AG04449 (cell line): ENCODE measurements at regions not wholly inside any gene's neighbourhood (a gene's known extent, or its start where the extent isn't known, plus 50 kb on each side); places are given as distances from the start of the nearest gene placed in this dataset.

Experiments
- CTCF ChIA-PET: fragments of 350-600 bp; formaldehyde crosslinking; extraction: SDS; loops from one replicate; lab custom pipeline; 2021; ENCODE audit warnings: antibody characterized with exemption; lab: Yijun Ruan, JAX
- POLR2A ChIA-PET: fragments of 400-600, 350-600 bp; formaldehyde crosslinking; extraction: SDS; loops from one replicate; lab custom pipeline; 2020; ENCODE audit warnings: antibody characterized with exemption, inconsistent platforms; lab: Yijun Ruan, JAX
- DNase-seq: peaks from one replicate; pipeline ENCODE4 v3.0.0-alpha.2; 2010; ENCODE audit warnings: low read depth, low spot score
- H3K4me3 ChIP-seq: 2 replicates; pipeline ENCODE4 v1.5.1; 2011; ENCODE audit warnings: low read depth, mild to moderate bottlenecking, control low read depth, low read length
- CTCF ChIP-seq: IDR thresholded peaks from one replicate; pipeline ENCODE4 v1.5.1; 2011; ENCODE audit warnings: mild to moderate bottlenecking, moderate library complexity, low read length, control low read depth, inconsistent platforms; ENCODE audit not compliant: insufficient read depth; ENCODE audit errors: missing control alignments

DNA sequence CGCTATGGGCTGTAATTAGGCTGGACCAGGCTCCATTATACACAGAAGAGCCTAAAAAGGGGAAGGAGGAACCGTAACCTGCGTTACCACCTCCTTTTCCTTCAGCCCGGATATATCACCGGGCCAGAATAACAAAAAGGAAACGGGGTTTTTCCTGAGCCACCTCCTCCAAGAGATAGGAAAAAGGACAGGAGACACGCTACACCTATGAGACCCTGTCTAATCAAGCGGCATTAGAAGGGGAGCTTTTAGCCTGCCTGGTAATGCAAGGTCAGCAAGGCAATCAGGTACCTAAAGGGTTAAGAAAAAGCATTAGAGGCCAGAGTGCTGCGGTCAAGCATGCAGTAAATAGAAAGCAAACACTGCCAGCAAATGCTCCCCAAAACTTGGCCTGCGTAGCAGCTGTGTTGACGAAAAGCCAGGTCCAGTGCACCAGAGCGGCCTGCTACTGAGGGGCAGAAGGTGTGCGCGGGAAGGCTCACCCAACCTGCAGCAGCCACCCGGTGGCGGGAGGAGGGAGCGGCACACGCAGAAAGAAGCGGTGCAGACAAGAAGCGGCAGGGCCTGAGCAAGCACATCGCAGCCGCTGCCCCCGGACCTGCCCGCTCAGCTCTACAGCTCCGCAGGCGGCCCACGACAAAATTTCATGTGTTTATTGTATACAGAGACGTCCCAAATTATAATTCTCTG lies 1466.1 kb downstream of the UQCRFS1 start:
- TF ChIP-seq CTCF, result no peak
- ChIA-PET POLR2A (no interaction called here), CTCF (no interaction called here)
- H3K4me3 ChIP-seq, result no peak overlapping the region
- no peak for DNase-seq

DNA sequence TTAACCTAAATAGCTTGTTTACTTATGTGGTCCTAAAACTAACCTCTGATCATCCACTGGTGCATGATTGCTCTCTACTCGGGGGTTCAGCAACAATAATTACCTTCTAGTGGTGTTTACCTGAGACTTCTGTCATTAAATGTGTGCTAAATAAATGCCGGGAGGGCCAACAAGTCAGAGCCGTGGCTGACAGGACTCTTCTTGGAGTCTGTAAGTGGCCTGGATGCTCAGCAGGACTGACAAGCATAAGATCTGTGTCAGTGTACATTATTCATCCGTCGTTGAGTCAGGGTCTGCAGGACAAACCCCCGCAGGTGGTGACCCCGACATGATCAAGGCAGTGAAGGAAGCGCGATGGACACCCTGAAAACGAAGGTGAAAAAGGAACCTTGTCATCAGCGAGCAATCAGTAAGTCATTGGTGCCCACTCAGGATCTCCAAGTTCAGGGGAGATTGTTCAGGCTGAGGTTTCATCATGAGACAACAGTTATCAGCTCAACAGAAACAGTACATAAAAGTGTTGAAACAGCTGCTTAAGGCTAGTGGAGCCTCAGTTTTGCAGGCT lies 1466.9 kb downstream of the UQCRFS1 start:
- CTCF ChIA-PET, result no interaction called here

DNA sequence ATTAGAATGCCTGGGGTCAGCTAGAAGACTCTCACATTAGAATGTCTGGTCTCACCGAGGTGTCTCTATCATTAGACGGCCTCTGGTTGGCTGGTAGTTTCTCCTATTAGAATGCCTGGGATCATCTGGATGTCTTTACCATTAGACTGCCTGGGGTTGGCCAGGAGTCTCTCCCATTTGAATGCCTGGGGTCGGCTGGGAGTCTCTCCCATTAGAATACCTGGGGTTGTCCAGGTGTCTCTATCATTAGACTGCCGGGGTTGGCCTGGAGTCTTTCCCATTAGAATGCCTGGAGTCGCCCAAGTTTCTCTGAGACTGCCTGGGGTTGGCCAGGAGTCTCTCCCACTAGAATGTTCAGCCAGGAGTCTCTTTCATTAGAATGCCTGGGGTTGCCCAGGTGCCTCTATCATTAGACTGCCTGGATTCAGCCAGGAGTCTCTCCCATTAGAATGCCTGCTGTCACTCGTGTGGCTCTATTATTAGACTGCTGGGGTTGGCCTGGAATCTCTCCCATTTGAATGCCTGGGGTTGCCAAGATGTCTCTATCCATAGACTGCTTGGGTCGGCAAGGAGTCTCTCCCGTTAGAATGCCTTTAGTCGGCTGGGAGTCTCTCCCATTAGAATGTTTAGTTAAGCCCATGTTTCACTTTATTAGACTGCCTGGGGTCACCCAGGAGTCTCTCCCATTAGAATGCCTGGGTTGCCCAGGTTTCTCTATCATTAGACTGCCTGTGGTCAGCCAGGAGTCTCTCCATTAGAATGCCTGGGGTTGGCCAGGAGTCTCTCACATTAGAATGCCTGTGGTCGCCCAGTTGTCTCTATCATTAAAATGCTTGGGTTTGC lies 1467.8 kb downstream of the UQCRFS1 start:
- POLR2A ChIA-PET, result no interaction called here
- TF ChIP-seq CTCF, result no peak
- CTCF ChIA-PET, result no interaction called here
- DNase-seq, result no peak
- H3K4me3 ChIP-seq, result no peak overlapping the region

More for the DNA sequence above, 1466.9 kb downstream of the UQCRFS1 start:
- no peak overlapping the region for H3K4me3 ChIP-seq
- POLR2A ChIA-PET, result no interaction called here
- no peak for TF ChIP-seq CTCF
- DNase-seq, result no peak

GRCh38 chr19:27742041-27742440 lies 1470.9 kb downstream of the UQCRFS1 start:
- POLR2A ChIA-PET, result no interaction called here
- no peak for TF ChIP-seq CTCF
- H3K4me3 ChIP-seq, result no peak overlapping the region
- CTCF ChIA-PET, result no interaction called here
- no peak for DNase-seq

- CTCF ChIA-PET, result no interaction called here
- POLR2A ChIA-PET, result no interaction called here
- no peak overlapping the region for H3K4me3 ChIP-seq
- no peak for TF ChIP-seq CTCF
- DNase-seq, result no peak
Observed at GRCh38 chr19:27741236-27741635, 1471.7 kb downstream of the UQCRFS1 start.

DNA sequence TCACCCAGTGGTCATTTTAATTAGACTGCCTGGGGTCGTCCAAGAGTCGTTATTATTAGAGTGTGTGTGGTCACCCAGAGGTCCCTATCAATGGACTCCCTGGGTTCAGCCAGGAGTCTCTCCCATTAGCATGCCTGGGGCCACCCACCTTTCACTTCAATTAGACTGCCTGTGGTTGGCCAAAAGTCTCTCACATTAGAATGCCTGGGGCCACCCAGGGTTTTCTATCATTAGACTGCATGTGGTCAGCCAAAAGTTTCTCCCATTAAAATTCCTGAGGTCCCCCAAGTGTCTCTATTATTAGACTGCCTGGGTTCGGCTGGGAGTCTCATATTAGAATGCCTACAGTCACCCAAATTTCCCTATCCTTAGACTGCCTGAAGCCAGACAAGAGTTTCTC lies 1472.6 kb downstream of the UQCRFS1 start:
- DNase-seq, result no peak
- no peak overlapping the region for H3K4me3 ChIP-seq
- no peak for TF ChIP-seq CTCF
- CTCF ChIA-PET, result no interaction called here
- POLR2A ChIA-PET, result no interaction called here
